Prostate gland (tissue), 2 donors: ENCODE measurements at regions not wholly inside any gene's neighbourhood (a gene's known extent, or its start where the extent isn't known, plus 50 kb on each side); places are given as distances from the start of the nearest gene placed in this dataset.

Experiments used
- DNase-seq: peaks from one replicate; pipeline ENCODE4 v3.0.0-alpha.2; 2019; ENCODE audit warnings: low spot score
- H3K27ac ChIP-seq, 2 donors: fragments of 200-600 bp; sonication (generic); 2 replicates each; pipeline ENCODE4 v1.5.1; 2017 to 2019
- H3K27me3 ChIP-seq: fragments of 200-600 bp; sonication (generic); replicated peaks from 2 replicates; pipeline ENCODE4 v1.5.1; 2019; ENCODE audit not compliant: insufficient read depth
- H3K36me3 ChIP-seq, 2 donors: fragments of 200-600 bp; sonication (generic); 1 replicate in 1 of 2; 2 replicates in 1 of 2; pipeline versions ENCODE4 v1.5.1 to v1.8.1; 2017 to 2019
- H3K4me1 ChIP-seq: fragments of 200-600 bp; sonication (generic); replicated peaks from 2 replicates; pipeline ENCODE4 v1.5.1; 2019
- H3K4me3 ChIP-seq, 2 donors: fragments of 200-600 bp; sonication (generic); 2 replicates each; pipeline ENCODE4 v1.5.1; 2017 to 2019
- H3K9me3 ChIP-seq: fragments of 200-600 bp; sonication (generic); 2 replicates; pipeline ENCODE4 v1.5.1; 2017
- POLR2A ChIP-seq: fragments of 450-650 bp; IDR thresholded peaks from one replicate; pipeline ENCODE4 v1.6.1; 2016; ENCODE audit warnings: antibody characterized with exemption, mild to moderate bottlenecking
- POLR2AphosphoS5 ChIP-seq: sonication (generic); formaldehyde crosslinking; IDR thresholded peaks from one replicate; pipeline ENCODE4 v1.6.1; 2017; ENCODE audit warnings: antibody characterized with exemption
- WGBS: methylation state at CpG from one replicate; pipeline ENCODE4 v1.1.5; 2018; 5-methylcytosine and 5-hydroxymethylcytosine counted together
- intact Hi-C: fragments of 100-400 bp; cut with DNase I; formaldehyde crosslinking; loops from one replicate; pipeline ENCODE4 v1.14.2; 2022
- TF ChIP-seq, protein P1 (sequence below), 4 experiments: fragments of 200-600 bp in 2 of 4; fragments of 450-650 bp in 2 of 4; sonication (generic) in 2 of 4; IDR thresholded peaks; 1 replicate in 3 of 4; 2 replicates in 1 of 4; pipeline ENCODE4 v1.5.1; 2016 to 2019; ENCODE audit warnings: antibody characterized with exemption in 4 of 4, mild to moderate bottlenecking in 2 of 4, moderate library complexity in 2 of 4

- Histone ChIP-seq H3K36me3 (no peaks in the 10 kb centered on the region), H3K4me3 (no peak overlapping the region), H3K4me1 (no peaks in the 10 kb centered on the region), H3K27me3 (no peaks in the 10 kb centered on the region), H3K9me3 (no peaks in the 10 kb centered on the region), H3K27ac (no peak overlapping the region)
- intact Hi-C loops = no loop called here
- TF ChIP-seq POLR2AphosphoS5 (no peak), POLR2A (no peak)
- TF ChIP-seq, protein P1, sequence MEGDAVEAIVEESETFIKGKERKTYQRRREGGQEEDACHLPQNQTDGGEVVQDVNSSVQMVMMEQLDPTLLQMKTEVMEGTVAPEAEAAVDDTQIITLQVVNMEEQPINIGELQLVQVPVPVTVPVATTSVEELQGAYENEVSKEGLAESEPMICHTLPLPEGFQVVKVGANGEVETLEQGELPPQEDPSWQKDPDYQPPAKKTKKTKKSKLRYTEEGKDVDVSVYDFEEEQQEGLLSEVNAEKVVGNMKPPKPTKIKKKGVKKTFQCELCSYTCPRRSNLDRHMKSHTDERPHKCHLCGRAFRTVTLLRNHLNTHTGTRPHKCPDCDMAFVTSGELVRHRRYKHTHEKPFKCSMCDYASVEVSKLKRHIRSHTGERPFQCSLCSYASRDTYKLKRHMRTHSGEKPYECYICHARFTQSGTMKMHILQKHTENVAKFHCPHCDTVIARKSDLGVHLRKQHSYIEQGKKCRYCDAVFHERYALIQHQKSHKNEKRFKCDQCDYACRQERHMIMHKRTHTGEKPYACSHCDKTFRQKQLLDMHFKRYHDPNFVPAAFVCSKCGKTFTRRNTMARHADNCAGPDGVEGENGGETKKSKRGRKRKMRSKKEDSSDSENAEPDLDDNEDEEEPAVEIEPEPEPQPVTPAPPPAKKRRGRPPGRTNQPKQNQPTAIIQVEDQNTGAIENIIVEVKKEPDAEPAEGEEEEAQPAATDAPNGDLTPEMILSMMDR (IDR thresholded peaks at IDR 0.05) = no peak
- 45% methylated on average over 1 of the region's 1 CpG for WGBS
- DNase-seq = no peak
These were observed 144.5 kb upstream of the SLC24A3 start for GRCh38 chr20:19067986-19068385.

GRCh38 chr20:19070026-19070425 lies 142.4 kb upstream of the SLC24A3 start:
- WGBS = 86% methylated on average over 6 of the region's 6 CpGs
- no peak overlapping the region for H3K4me3 ChIP-seq
- H3K36me3 ChIP-seq = no peaks in the 10 kb centered on the region
- H3K4me1 ChIP-seq = no peaks in the 10 kb centered on the region
- no peak for DNase-seq
- intact Hi-C loops = no loop called here
- no peaks in the 10 kb centered on the region for H3K9me3 ChIP-seq
- H3K27me3 ChIP-seq = no peaks in the 10 kb centered on the region
- TF ChIP-seq POLR2AphosphoS5 (no peak), POLR2A (no peak)
- TF ChIP-seq, protein P1 (IDR thresholded peaks at IDR 0.05) = no peak
- no peak overlapping the region for H3K27ac ChIP-seq

GRCh38 chr20:19070681-19071445 lies 141.6 kb upstream of the SLC24A3 start:
- Histone ChIP-seq H3K4me1 (no peaks in the 10 kb centered on the region), H3K4me3 (no peak overlapping the region), H3K27me3 (no peaks in the 10 kb centered on the region), H3K9me3 (no peaks in the 10 kb centered on the region), H3K27ac (no peak overlapping the region), H3K36me3 (no peaks in the 10 kb centered on the region)
- intact Hi-C loops = no loop called here
- 77% methylated on average over 3 of the region's 3 CpGs for WGBS
- no peak for DNase-seq
- TF ChIP-seq POLR2A (no peak), POLR2AphosphoS5 (no peak)
- TF ChIP-seq, protein P1 (IDR thresholded peaks at IDR 0.05) = no peak

DNA sequence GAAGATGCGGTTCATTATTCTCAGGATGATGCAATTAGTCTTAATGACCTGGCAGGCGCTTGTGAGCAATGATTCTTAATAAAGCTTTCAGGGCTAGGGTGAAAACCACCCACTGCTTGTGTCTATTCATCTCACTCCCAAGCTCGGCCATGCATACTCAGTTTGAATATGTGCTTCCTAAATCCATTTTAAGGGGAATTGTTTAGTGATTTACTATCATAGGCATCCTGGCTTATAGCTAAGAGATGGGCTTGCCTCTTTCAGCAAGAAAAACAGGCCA lies 141.1 kb upstream of the SLC24A3 start:
- WGBS = 73% methylated on average over 3 of the region's 3 CpGs
- no peaks in the 10 kb centered on the region for H3K36me3 ChIP-seq
- no peak for DNase-seq
- no peaks in the 10 kb centered on the region for H3K27me3 ChIP-seq
- no peak overlapping the region for H3K4me3 ChIP-seq
- intact Hi-C loops = no loop called here
- H3K27ac ChIP-seq = no peak overlapping the region
- no peaks in the 10 kb centered on the region for H3K4me1 ChIP-seq
- TF ChIP-seq, protein P1 (IDR thresholded peaks at IDR 0.05) = no peak
- TF ChIP-seq POLR2A (no peak), POLR2AphosphoS5 (no peak)
- no peaks in the 10 kb centered on the region for H3K9me3 ChIP-seq

GRCh38 chr20:19071902-19072498 lies 140.4 kb upstream of the SLC24A3 start:
- Histone ChIP-seq H3K27ac (no peak overlapping the region), H3K4me3 (no peak overlapping the region), H3K36me3 (no peaks in the 10 kb centered on the region), H3K4me1 (no peaks in the 10 kb centered on the region), H3K27me3 (no peaks in the 10 kb centered on the region), H3K9me3 (no peaks in the 10 kb centered on the region)
- no peak for DNase-seq
- no peak for TF ChIP-seq POLR2A
- no peak for TF ChIP-seq POLR2AphosphoS5
- WGBS = 71% methylated on average over 2 of the region's 2 CpGs
- intact Hi-C loops = no loop called here
